ENCODE measurements at regions not wholly inside any gene's neighbourhood (a gene's known extent, or its start where the extent isn't known, plus 50 kb on each side); places are given as distances from the start of the nearest gene placed in this dataset.
A peak's percentile ranks its signal among the peaks of the same experiment; 100 is the strongest.

- intact Hi-C loops (cut with micrococcal nuclease; ENCODE audit: unreplicated experiment): no loop called here
- DNase-seq (ENCODE audit: low spot score) (no peak), ATAC-seq (no peak), FAIRE-seq (no peak)
- CTCF ChIA-PET (ENCODE audit: low intra/inter-chr PET ratio, low total read pairs): no interaction called here
- TF ChIP-seq RCOR2 (CRISPR knock-in tag; IDR thresholded peaks at IDR 0.05): no peak
- peak; percentile 86 for TF ChIP-seq MNT (IDR thresholded peaks at IDR 0.05)
- in situ Hi-C loops (cut with HindIII; ENCODE audit: extremely low pct_ligation_motif_present, low pct_unique_long_range_greater_than_20kb): loop anchor here (25.0 kb wide), 1 partner anchor 592 kb away; no protein-coding TSS in a partner anchor
- Histone ChIP-seq H3K4me1 (ENCODE audit: insufficient read depth, low read length) (no peaks in the 10 kb centered on the region), H3K27ac (ENCODE audit: extremely low read length, insufficient read depth, low read length) (no peak overlapping the region), H3K4me2 (ENCODE audit: low read depth, low read length) (no peak overlapping the region), H3K4me3 (replicated peaks in 1 of 3; ENCODE audit: insufficient read depth in 1 of 3, low read depth in 2 of 3, low read length in 3 of 3) (no peak overlapping the region), H4K20me1 (ENCODE audit: insufficient read depth, low read length) (no peaks in the 10 kb centered on the region), H3K9me3 (ENCODE audit: low read length) (no peaks in the 10 kb centered on the region), H3K27me3 (ENCODE audit: control insufficient read depth in 1 of 2, insufficient read depth in 2 of 2, low read length in 2 of 2) (no peaks in the 10 kb centered on the region; a peak in 1 of 5 replicates), H3K9ac (ENCODE audit: insufficient read depth, low read depth, low read length) (no peak overlapping the region), H2AFZ (ENCODE audit: low read length) (no peak overlapping the region), H3K79me2 (ENCODE audit: insufficient read depth, low read length) (no peaks in the 10 kb centered on the region), H3K36me3 (replicated peaks in 1 of 2; ENCODE audit: control insufficient read depth in 1 of 2, insufficient read depth in 2 of 2, low read length in 2 of 2) (no peaks in the 10 kb centered on the region)
- no TSS peak for BruUV-seq (replicated peaks)
- WGBS (ENCODE audit: low lambda C conversion rate): 52% methylated on average over 6 of the region's 7 CpGs
- POLR2A ChIA-PET: no interaction called here
Measured at GRCh38 chr10:37479469-37479868, 354.1 kb downstream of the ANKRD30A start.

- no peaks in the 10 kb centered on the region for H4K20me1 ChIP-seq (ENCODE audit: insufficient read depth, low read length)
- no peaks in the 10 kb centered on the region; a peak in 1 of 5 replicates for H3K27me3 ChIP-seq (ENCODE audit: control insufficient read depth in 1 of 2, insufficient read depth in 2 of 2, low read length in 2 of 2)
- no peaks in the 10 kb centered on the region for H3K79me2 ChIP-seq (ENCODE audit: insufficient read depth, low read length)
- BruUV-seq (replicated peaks): no TSS peak
- TF ChIP-seq RBM22 (optimal IDR thresholded peaks at IDR 0.05; ENCODE audit: low read length): no peak
- TF ChIP-seq ZNF557 (CRISPR knock-in tag; IDR thresholded peaks at IDR 0.05): no peak
- no peak for TF ChIP-seq ZNF329 (CRISPR knock-in tag; IDR thresholded peaks at IDR 0.05; ENCODE audit: low read depth)
- no peak for TF ChIP-seq ZMAT3 (CRISPR knock-in tag; conservative IDR thresholded peaks at IDR 0.05)
- no peak for TF ChIP-seq TP53 (CRISPR knock-in tag; conservative IDR thresholded peaks at IDR 0.05)
- no peak for TF ChIP-seq ZFP82 (CRISPR knock-in tag; IDR thresholded peaks at IDR 0.05; ENCODE audit: borderline replicate concordance)
- no peak for TF ChIP-seq ATF6 (CRISPR knock-in tag; conservative IDR thresholded peaks at IDR 0.05)
- intact Hi-C loops (cut with micrococcal nuclease; ENCODE audit: unreplicated experiment): no loop called here
- no peak overlapping the region for H2AFZ ChIP-seq (ENCODE audit: low read length)
- H3K36me3 ChIP-seq (replicated peaks in 1 of 2; ENCODE audit: control insufficient read depth in 1 of 2, insufficient read depth in 2 of 2, low read length in 2 of 2): no peaks in the 10 kb centered on the region
- DNase-seq (ENCODE audit: low spot score): no peak
- CTCF ChIA-PET (ENCODE audit: low intra/inter-chr PET ratio, low total read pairs): no interaction called here
- no peak for FAIRE-seq
- H3K4me3 ChIP-seq (replicated peaks in 1 of 3; ENCODE audit: insufficient read depth in 1 of 3, low read depth in 2 of 3, low read length in 3 of 3): no peak overlapping the region
- H3K4me1 ChIP-seq (ENCODE audit: insufficient read depth, low read length): no peaks in the 10 kb centered on the region
- no peak overlapping the region for H3K27ac ChIP-seq (ENCODE audit: extremely low read length, insufficient read depth, low read length)
- 1% methylated on average over 4 of the region's 5 CpGs for WGBS (ENCODE audit: low lambda C conversion rate)
- POLR2A ChIA-PET: no interaction called here
- no peak for ATAC-seq
- no peak overlapping the region for H3K4me2 ChIP-seq (ENCODE audit: low read depth, low read length)
- H3K9ac ChIP-seq (ENCODE audit: insufficient read depth, low read depth, low read length): no peak overlapping the region
- no peaks in the 10 kb centered on the region for H3K9me3 ChIP-seq (ENCODE audit: low read length)
- in situ Hi-C loops (cut with HindIII; ENCODE audit: extremely low pct_ligation_motif_present, low pct_unique_long_range_greater_than_20kb): loop anchor here (25.0 kb wide), 1 partner anchor 591 kb away; no protein-coding TSS in a partner anchor
Measured at GRCh38 chr10:37478381-37478780, 353.0 kb downstream of the ANKRD30A start.

All from HepG2 (cell line).